ENCODE measurements at regions not wholly inside any gene's neighbourhood (a gene's known extent, or its start where the extent isn't known, plus 50 kb on each side); places are given as distances from the start of the nearest gene placed in this dataset.
"Not testable (repeated sequence)": the region's sequence is repeated elsewhere in the genome, so short reads cannot be mapped to it uniquely, and the experiment has no call there.

DNA sequence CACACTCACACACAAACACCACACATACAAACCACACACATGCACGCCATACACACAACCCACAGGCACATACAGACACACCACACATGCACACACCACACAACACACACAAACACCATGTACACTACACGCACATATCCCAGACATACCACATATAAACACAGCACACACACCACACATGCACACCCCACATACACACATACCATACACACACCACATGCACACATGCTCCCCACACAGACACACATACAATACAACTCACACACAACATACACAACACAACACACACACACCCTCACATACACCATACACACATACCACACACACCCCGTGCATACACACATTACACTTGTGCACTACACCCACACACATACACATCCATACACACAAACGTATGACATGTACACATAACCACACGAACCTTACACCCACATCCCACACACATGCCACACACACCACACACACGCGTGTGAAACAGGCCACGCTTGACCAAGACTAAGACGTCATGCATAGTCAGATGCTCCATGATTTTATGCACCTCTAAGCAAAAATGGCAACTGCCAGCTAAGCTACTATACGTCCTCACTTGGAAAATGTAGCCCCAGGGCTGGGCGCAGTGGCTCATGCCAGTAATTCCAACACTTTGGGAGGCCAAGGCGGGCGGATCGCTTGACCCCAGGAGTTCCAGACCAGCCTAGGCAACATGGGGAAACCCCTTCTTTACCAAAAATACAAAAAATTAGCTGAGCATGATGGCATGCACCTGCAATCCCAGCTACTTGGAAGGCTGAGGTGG lies 77.4 kb upstream of the TMPRSS2 start:
- DNase-seq: no peak

DNA sequence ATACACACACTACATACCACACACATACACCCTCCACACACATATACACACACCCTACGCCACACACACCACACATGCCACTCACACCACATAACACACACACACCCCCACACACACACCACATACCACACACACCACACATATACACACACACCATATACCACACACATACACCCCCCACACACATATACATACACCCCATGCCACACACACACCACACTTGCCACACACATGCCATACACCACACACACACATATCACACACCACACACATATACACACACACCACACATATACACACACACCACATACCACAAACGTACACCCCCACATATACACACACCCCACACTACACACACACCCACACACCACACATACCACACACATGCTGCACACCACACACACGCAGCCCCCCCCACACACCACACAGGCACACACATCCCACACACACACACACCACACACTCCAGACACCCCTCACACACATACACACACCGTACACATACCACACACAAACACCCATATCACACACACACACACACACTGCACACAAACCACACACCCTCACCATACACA lies 76.7 kb upstream of the TMPRSS2 start:
- no peak for DNase-seq

DNA sequence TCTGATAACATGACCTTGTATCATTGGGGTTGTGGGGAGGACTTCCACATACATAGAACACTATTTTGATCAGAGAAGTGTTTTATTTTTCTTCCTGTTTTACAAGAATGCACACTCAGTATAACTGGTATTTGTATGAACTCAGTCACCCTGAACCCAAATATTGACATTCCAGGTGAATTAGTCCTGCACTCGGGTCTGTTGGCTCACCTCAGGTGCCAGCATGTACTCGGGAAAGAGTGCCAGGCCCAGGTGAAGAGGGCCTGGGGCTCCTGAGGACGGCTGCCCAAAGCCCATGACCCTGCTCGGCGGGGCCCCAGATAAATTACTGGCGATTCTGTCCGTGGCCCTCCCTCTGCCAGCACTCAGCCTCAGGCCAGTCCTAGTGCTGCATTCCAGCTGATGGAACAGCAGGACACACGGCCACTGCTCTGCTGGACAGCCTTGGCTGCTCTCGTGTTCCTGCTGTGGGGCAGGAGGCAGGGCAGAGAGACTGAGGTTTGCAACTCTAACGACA lies 75.4 kb upstream of the TMPRSS2 start:
- no peak for DNase-seq

DNA sequence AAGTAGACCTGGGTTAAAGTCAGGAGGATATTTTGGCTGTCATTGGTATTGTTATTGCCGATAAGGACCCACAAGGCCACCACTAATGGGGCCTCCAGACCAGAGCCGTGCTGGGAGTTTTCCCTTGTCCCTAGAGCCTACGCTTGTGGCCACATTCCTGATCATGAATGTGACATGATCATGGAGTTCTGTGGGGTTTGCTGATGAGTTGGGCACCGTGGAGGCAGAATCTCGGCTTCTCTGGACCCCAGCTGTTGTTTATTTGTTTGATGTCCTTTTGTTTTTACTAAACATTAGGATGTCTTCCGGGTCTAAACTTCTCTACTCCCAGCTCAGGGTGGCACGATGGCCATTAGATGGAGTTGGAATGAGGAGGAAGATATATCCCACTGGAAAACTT lies 74.9 kb upstream of the TMPRSS2 start:
- DNase-seq: no peak

DNA sequence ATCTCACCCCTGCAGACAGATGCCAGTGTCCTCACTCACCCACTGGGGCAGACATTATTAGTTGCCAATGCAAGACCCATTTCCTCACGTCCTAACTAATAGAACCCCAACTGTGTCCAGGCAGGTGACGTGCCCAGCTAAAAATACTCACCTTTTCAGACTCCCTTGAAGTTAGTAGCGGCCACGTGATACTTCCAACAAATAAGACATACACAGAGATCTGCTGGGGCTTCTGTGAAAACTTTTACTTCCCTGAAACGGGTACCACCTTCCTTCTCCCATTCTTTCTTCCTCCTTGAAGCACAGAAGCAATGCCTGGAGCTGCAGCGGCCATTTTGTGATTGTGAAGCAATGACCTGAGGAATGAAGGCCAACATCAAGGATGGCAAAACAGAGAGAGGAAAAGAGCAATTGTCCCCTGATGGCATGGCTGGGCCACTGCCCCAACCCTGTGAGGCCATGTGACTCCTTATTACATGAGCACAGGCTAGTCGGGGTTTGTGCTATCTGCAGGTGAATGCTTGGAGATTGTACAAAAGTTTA lies 74.4 kb upstream of the TMPRSS2 start:
- DNase-seq: no peak

DNA sequence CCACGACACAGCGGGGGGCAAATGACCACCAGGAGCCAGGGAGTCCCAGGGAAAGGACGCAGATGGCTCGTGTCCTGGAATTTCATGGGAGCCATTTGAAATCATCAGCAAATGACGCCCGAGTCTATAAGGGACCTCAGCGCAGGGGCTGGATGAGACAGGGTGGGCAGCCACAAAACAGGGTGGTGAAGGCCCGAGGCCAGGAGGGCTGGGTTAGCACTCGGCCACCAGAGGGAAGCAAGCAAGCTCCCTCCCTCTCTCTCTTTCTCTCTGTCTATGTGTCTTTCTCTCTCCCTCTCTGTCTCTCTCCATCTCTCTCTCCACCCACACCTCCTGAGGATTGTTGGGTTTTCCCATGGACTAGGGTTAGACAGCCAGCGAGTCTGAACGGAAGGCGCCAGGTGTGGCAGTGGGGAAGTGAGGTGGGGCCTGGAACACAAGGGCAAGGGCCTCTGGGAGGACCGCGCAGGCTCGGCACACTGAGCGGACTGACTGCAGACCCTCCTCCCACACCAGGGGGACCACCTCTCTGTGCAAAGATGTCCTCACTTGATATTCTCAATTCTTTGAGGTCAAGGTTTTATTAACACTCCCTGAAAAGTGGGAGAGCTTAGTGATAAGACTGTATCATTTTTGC lies 73.8 kb upstream of the TMPRSS2 start:
- DNase-seq: no peak

DNA sequence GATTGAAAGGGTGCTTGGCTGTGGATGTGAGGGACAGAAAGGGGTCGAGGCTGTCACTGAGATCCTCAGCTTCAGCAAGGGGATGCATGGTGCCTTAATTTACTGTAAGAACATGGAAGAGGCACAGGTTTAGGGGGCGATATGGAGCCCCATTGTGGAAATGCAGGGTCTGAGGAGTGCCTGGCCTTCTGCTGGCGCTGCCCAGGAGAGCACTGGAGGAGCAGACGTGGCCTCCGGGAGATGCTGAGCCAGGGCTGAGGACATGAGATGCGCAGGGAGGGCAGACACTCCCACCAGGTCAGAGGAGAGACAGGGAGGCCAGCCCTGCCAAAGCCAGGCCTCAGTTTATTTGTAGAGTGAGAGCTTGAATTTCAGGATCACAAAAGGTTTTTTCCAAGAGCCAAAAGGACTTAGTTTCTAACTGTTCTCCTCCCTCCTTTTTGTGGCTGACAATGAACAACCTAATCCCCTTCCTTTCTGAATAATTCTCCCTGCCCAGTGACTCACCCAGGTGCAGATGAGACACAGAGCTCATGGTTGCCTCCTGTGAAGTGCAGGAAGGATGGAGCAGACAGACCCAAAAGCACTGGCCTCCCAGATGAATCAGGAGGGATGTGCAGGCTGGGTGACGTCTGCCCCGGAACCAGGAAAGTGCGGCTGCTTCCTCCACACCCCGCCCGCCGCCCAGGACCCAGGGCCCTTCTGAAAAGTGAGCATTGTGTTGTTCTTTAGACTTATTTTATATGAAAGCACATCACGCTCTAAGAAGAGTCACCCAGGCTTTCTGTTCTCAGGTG lies 73.0 kb upstream of the TMPRSS2 start:
- DNase-seq: no peak

DNA sequence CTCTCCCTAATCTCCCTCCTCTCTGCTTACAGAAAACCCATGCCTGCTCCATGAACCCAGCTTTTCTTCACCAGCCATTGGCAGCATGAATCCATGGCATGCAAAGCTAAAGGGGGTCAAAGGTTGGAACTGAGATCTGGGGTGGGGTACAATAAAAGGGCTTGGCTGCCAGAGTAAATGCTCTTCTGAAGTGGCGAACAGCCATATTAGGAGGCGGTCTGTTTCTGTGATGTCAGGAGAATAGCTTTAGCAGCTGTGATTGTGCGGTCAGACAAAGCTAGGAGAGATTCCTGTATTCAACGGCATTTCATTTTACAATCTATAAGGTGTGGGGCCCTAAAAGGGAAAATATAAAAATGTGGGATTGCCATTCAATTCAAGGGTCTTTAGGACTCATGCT lies 71.7 kb upstream of the TMPRSS2 start:
- no peak for DNase-seq

DNA sequence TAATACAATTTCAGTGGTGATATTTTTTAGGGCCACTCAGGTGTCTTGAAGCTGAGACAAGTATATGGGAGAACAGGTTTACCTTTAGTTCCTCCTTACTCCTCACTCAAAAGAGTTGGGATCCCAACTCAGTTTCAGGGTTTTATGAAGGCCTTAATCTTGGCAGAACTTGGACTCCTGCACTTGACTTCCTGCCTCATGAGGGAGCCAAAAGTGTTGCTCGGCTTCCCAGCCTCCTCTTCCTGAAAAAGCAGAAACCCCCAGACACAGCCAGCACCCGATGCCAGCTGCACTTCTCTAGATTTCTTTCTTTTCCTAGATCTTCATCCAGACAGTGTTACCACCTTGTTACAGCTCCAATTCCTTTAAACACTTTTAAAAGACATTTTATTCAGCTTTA lies 70.8 kb upstream of the TMPRSS2 start:
- no peak for DNase-seq

DNA sequence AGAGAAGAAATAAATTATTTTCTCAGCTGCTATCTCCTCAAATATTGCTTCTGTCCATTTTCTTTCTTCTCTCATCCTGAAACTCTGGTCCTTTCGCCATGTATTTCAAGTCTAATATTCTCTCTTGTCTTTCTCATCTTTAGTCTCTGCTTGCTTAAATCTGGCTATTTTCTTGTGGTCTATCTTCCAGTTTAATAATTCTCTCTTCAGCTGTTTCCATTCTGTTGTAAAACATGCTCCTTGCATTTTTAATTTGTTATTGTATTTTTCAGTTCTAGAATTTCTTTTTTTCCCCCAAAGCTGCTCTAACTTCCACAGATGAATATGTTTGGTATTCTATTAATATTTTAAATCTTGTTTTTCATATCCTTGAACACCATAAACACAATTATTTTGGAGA lies 70.1 kb upstream of the TMPRSS2 start:
- no peak for DNase-seq

DNA sequence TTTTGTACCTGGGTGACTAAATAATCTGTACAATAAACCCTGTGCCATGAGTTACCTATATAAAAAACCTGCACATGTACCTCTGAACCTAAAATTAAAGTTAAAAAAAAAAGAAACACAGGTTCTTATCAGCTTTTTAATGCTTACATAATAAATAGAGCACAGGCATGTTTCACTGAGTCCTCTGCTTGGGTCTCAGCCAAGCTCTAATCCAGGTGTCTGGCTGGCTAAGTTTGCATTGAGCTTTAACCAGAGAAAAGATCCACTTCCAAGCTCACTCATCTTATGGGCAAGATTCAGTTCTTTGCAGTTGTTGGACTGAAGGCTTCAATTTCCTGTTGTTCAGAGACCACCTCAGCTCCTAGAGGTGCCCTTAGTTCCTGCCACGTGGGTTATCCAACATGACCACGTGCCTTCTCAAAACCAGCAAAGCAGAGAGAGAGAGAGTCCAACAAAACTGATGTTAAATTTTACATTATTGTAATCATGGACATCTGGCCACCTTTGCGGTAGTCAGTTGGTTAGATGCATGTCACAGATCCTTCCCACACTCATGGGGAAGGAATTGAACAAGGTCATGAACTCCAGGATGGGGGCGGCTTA lies 68.2 kb upstream of the TMPRSS2 start:
- DNase-seq: no peak

DNA sequence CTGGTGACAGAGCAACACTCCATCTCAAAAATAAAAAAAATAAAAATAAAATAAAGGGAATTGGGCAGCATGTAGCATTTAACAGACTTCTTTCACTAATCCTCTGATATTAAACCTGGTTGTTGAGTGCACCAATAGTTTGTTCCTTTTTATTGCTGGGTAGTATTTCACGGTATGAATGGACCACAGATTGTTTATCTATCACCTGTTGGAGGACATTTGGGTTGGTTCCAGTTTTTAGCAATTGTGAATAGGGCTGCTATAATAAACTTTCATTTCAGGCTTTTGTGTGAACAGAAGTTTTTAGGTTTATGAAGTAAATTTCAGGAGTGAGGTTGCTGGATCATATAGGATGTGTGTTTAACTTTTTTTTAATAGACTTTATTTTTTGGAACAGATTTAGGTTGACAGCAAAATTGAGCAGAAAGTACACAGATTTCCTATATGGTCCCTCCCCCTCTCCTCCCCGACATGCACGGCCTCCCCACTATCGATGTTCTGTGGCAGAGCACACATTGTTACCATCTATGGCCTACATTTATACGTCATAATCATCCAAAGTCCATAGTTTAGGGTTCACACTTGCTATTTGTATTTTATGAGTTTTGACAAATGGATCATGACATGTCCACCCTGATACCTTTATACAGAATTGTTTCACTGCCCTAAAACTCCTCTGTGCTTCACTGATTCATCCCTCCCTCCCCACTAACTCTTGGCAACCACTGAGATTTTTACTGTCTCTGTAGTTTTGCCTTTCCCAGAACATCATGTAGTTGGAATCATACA lies 66.1 kb upstream of the TMPRSS2 start:
- no peak for DNase-seq

DNA sequence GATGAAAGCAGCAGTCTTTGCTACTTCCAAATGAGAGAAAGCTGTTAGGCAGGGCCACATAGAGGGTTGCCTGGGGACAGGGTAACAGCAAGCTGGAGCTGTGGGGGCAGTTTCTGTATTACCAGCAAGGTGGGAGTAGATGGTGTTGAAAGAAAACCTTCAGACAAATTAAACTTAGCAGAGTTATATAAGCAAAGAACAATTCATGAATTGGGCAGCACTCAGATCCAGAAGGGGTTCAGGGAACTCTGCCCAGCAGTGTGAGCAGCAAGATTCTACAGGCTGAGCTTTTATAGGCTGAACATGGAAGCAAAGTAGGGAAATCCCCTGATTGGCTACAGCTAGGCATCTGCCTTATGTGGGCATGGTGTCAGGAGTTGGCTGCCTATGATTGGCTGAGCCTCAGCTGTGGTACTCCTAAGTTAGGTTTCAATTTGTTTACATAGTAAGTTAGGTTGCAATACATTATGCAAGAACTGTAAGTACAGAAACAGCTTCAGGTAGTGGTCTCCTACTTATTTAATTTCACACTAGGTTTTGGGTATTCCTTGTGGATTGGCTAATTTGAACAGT lies 64.1 kb upstream of the TMPRSS2 start:
- DNase-seq: no peak

DNA sequence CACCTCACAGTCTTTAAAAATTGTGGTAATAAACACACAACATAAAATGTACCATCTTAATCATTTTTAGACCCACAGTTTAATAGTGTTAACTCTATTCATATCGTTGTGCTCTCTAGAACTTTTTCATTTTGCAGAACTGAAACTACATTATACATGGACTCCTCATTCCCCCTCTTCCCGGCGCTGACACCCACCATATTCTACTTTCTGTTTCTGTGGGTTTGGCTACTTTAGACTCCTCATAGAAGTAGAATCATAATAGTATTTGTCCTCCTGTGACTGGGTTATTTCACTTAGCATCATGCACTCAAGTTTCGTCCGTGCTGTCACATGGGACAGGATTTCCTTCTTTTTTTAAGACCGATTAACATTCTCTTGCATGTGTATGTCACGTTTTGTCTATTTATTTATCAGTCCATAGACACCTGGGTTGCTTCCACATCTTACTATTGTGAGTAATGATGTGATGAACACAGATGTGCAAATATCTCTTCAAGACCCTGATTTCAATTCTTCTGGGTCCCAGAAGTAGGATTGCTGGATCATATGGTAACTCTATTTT lies 62.9 kb upstream of the TMPRSS2 start:
- DNase-seq: no peak

DNA sequence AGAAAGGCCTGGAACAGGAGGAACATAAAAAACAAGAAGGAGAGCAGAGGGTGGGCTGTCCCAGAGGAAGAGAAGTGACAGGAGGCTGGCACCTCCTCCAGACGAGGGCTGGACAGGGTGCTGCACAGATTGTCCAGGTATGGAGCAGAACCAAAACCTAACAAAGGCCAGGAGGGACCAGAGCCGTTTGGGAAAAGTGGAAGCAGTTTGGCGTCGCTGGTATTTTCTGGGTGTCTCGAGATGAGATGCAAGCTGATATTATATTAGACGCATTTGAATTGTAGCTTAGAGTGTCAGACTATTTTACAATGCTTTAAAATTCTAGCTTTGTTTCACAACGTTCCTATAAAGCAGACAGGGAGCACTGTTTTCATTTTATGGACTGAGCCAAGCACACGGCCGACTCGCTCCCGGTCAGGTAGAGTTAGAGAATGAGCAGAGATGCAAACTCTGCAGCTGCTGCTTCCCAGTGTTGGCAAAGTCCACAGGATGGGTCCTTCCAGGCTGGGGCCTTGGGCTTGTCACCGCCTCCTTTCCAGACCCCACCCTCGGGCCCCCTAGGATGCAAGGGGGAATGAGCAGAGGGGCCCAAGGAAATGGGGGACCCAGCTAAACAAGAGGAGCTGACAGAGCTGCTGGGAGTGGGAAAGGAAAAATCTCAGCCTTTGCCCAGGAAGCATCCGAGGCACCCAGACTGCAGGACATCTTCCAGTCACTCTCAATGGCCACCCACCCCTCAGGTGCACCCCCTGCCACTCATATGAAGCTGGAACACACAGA lies 60.8 kb upstream of the TMPRSS2 start:
- DNase-seq: no peak

DNA sequence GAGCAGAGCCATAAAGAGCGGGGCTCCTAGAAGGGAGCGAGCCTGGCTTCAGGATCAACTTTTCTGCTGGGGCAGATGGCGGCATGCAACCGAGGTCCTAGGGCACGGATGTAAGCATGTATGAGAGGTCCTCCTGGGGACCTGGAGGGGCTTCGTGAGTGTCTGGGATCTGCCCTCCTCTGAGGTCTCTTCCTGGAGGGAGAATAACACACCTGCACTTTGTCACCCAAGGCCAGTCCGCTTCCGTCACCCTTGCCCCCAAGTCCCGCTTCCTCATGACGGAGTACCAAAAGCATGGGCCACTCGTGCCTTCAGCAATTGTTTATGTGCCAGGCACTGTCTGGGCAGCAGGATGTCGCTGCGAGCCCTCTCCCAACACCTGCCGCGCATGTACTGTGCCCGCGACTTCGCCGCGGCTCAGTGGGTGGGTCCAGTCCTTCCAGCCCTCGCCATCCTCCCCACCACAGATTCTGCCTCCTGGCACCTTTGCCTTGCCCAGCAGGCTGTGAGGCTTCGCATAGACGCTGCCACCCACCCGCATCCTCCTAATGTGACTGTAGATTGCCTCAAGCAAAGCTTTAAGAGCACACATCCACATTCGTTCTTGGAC lies 60.0 kb upstream of the TMPRSS2 start:
- DNase-seq: no peak

DNA sequence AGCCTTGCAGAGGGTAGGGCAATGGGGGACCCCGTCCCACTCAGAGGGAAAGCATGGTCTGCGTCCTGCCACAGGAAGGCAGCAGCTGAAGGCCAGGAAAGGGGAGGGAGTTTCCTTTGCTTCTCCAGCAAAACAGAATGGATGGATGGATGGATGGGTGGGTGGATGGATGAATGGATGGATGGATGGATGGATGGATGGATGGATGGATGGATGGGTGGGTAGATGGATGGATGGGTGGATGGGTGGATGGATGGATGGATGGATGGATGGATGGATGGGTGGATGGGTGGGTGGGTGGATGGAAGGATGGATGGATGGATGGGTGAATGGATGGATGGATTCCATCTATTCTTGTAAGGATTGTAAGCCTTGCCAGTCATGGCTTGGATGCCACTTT lies 59.3 kb upstream of the TMPRSS2 start:
- not testable (repeated sequence) for DNase-seq

DNA sequence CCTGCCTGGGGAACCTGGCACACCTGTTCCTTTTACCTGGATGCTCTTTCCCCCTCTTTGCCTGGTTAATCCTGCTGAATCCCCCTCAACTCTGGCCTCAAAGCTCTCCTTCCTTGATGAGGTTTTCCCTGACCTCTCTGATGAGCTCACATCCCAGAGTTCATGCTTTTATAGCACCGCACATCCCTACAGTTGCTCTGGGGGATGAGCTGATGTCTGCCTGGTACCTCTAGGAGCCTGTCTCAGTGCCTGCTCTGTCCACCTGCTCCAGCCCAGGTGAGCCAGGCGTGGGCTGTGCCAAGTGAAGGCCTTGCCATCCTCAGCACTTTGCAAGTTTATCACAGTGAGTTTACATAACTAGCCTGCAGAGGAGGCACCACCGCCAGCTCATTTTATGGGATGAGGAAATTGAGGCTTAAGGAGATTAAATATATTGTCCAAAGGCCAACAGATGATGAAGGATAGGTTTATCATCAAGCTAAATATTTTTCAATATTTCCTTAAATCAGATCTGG lies 58.6 kb upstream of the TMPRSS2 start:
- no peak for DNase-seq

DNA sequence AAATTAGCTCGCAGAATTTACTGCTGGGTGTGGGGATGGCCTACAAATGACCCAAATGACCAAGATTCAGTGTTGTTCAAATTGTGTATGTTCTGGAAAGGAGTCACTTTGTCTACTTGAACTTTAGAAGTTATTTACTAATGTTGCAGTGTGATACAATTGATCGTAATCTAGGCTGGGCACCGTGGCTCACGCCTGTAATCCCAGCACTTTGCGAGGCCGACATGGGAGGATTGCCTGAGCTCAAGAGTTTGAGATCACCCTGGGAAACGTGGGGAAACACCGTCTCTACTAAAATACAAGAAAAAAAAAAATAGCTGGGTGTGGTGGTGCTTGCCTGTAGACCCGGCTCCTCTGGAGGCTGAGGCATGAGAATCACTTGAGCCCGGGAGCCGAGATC lies 57.6 kb upstream of the TMPRSS2 start:
- no peak for DNase-seq

DNA sequence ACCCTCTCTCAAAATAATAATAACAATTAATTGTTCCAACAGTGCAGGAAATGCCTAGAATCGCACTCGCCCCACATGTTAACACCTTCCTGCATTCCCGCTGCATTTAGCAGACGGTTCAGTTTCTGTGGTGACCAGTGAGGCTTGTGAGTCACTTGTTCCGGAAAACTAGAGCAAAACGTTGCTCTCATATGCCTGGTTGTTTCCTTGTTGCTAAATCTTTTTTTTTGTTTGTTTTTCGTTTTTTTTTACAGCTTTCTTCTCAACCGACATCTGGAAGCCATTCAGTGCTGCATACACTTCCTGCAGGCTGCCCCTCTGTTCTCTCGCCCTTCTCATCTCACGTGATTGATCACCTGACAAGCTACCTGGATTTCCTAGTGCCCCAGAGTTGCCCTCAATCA lies 56.9 kb upstream of the TMPRSS2 start:
- DNase-seq: no peak
